GM23248 (cell line): ENCODE measurements at regions not wholly inside any gene's neighbourhood (a gene's known extent, or its start where the extent isn't known, plus 50 kb on each side); places are given as distances from the start of the nearest gene placed in this dataset.

ENCODE experiments used
- DNase-seq: peaks from one replicate; pipeline ENCODE4 v3.0.0-alpha.2; 2015
- H2AFZ ChIP-seq: fragments of 200-600 bp; sonication (generic); 2 replicates; pipeline ENCODE4 v1.6.1; 2016; ENCODE audit warnings: antibody characterized with exemption
- H3F3A ChIP-seq: fragments of 200-600 bp; sonication (generic); 2 replicates; pipeline ENCODE4 v1.6.1; 2016; ENCODE audit warnings: mild to moderate bottlenecking, antibody characterized with exemption, mixed run types; ENCODE audit not compliant: insufficient read depth
- H3K27ac ChIP-seq: fragments of 200-600 bp; sonication (generic); 2 replicates; pipeline ENCODE4 v1.5.1; 2016; ENCODE audit warnings: mild to moderate bottlenecking
- H3K27me3 ChIP-seq: fragments of 200-600 bp; sonication (generic); replicated peaks from 2 replicates; pipeline ENCODE4 v1.6.1; 2016; ENCODE audit warnings: mild to moderate bottlenecking; ENCODE audit not compliant: insufficient read depth
- H3K36me3 ChIP-seq: fragments of 200-600 bp; sonication (generic); 2 replicates; pipeline ENCODE4 v1.6.1; 2016; ENCODE audit warnings: low read depth, mild to moderate bottlenecking
- H3K4me1 ChIP-seq: fragments of 200-600 bp; sonication (generic); 2 replicates; pipeline ENCODE4 v1.6.1; 2016; ENCODE audit warnings: mild to moderate bottlenecking; ENCODE audit not compliant: insufficient read depth
- H3K4me2 ChIP-seq: fragments of 200-600 bp; sonication (generic); one replicate; pipeline ENCODE4 v1.6.1; 2016; ENCODE audit warnings: mild to moderate bottlenecking; ENCODE audit not compliant: unreplicated experiment
- H3K4me3 ChIP-seq: fragments of 200-600 bp; sonication (generic); 2 replicates; pipeline ENCODE4 v1.5.1; 2016; ENCODE audit warnings: mild to moderate bottlenecking
- H3K79me2 ChIP-seq: fragments of 200-600 bp; sonication (generic); 2 replicates; pipeline ENCODE4 v1.6.1; 2016; ENCODE audit warnings: mild to moderate bottlenecking; ENCODE audit not compliant: insufficient read depth
- H3K9ac ChIP-seq: fragments of 200-600 bp; sonication (generic); 2 replicates; pipeline ENCODE4 v1.6.1; 2016; ENCODE audit warnings: mild to moderate bottlenecking
- H3K9me2 ChIP-seq: fragments of 200-600 bp; sonication (generic); 2 replicates; pipeline ENCODE4 v1.6.1; 2016; ENCODE audit warnings: mixed run types, mild to moderate bottlenecking, moderate library complexity; ENCODE audit not compliant: insufficient read depth
- H3K9me3 ChIP-seq: fragments of 200-600 bp; sonication (generic); one replicate; pipeline ENCODE4 v1.6.1; 2017; ENCODE audit warnings: low read depth
- H4K20me1 ChIP-seq: fragments of 200-600 bp; sonication (generic); 2 replicates; pipeline ENCODE4 v1.6.0; 2016; ENCODE audit not compliant: insufficient read depth
- EZH2 ChIP-seq: fragments of 200-600 bp; sonication (generic); IDR thresholded peaks from 2 replicates; pipeline ENCODE4 v1.6.1; 2018; ENCODE audit warnings: antibody characterized with exemption, mild to moderate bottlenecking; ENCODE audit not compliant: insufficient read depth, poor library complexity, severe bottlenecking
- EZH2phosphoT487 ChIP-seq: fragments of 200-600 bp; sonication (generic); IDR thresholded peaks from 2 replicates; pipeline ENCODE4 v1.6.1; 2018; ENCODE audit warnings: antibody characterized with exemption, moderate library complexity, mild to moderate bottlenecking, low read depth; ENCODE audit not compliant: insufficient read depth
- WGBS, 2 experiments: methylation state at CpG; one replicate each; pipeline ENCODE4 v1.1.6; 2015 to 2017; ENCODE audit warnings: low lambda C conversion rate in 2 of 2, low coverage in 1 of 2; ENCODE audit errors: missing lambda C conversion rate in 2 of 2; 5-methylcytosine and 5-hydroxymethylcytosine counted together
- in situ Hi-C: fragments of 300-500 bp; cut with MboI; formaldehyde crosslinking; loops from 2 replicates; pipeline ENCODE4 v1.15.0; 2020

GRCh38 chr14:71225113-71225512 lies 317.9 kb downstream of the PCNX1 start:
- Histone ChIP-seq H3K4me1 (no peaks in the 10 kb centered on the region), H3K4me2 (no peak overlapping the region), H3K27ac (no peak overlapping the region), H3F3A (no peaks in the 10 kb centered on the region), H3K36me3 (no peaks in the 10 kb centered on the region), H4K20me1 (no peaks in the 10 kb centered on the region), H3K9ac (no peak overlapping the region), H3K9me3 (no peaks in the 10 kb centered on the region), H3K4me3 (no peak overlapping the region), H2AFZ (no peak overlapping the region), H3K27me3 (no peaks in the 10 kb centered on the region), H3K79me2 (no peaks in the 10 kb centered on the region), H3K9me2 (no peaks in the 10 kb centered on the region)
- DNase-seq: no peak
- no peak for TF ChIP-seq EZH2phosphoT487
- no peak for TF ChIP-seq EZH2
- WGBS, 2 experiments: 48 to 50% methylated on average over 2 of the region's 2 CpGs
- in situ Hi-C loops: no loop called here

- in situ Hi-C loops: no loop called here
- 76 to 77% methylated on average over 2 of the region's 2 CpGs for WGBS, 2 experiments
- DNase-seq: peak; percentile 10
Measured at GRCh38 chr14:71228711-71229110, 321.5 kb downstream of the PCNX1 start.

GRCh38 chr14:71229875-71230274 lies 322.6 kb downstream of the PCNX1 start:
- TF ChIP-seq EZH2: no peak
- no peak for TF ChIP-seq EZH2phosphoT487
- in situ Hi-C loops: no loop called here
- 79 to 80% methylated on average over 7 of the region's 7 CpGs for WGBS, 2 experiments

More at GRCh38 chr14:71228711-71229110, 321.5 kb downstream of the PCNX1 start:
- Histone ChIP-seq H2AFZ (no peak overlapping the region), H3F3A (no peaks in the 10 kb centered on the region), H3K4me2 (no peak overlapping the region), H3K27me3 (no peaks in the 10 kb centered on the region), H3K9me3 (no peaks in the 10 kb centered on the region), H3K4me1 (no peaks in the 10 kb centered on the region), H3K79me2 (no peaks in the 10 kb centered on the region), H3K9ac (no peak overlapping the region), H3K36me3 (no peaks in the 10 kb centered on the region), H3K9me2 (no peaks in the 10 kb centered on the region), H3K27ac (no peak overlapping the region), H4K20me1 (no peaks in the 10 kb centered on the region), H3K4me3 (no peak overlapping the region)
- no peak for TF ChIP-seq EZH2
- TF ChIP-seq EZH2phosphoT487: no peak

DNA sequence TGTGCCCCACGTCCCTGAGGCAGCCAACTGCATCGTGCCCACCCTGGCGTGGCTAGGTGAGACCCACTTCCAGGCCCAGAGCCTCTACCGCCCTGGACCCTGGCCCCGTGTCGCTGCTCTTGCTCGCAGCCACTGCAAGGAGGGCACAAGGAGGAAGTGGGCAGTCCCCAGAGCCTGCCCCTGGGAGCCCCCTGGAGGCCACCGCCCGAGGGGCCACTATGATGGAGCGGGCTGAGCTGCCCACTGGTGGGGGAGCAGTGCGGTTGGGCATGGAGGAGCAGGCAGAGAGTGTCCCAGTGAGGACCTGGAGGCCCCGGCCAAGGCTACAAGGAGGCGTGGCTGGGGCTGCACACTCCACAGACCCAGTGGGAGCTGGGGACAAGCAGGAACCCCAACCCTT lies 323.6 kb downstream of the PCNX1 start:
- no peak overlapping the region for H3K4me3 ChIP-seq
- H3K9me3 ChIP-seq: no peaks in the 10 kb centered on the region
- WGBS, 2 experiments: 84 to 92% methylated on average over 9 to 13 of the region's 13 CpGs
- H3K4me2 ChIP-seq: no peak overlapping the region
- no peak overlapping the region for H2AFZ ChIP-seq
- H3K9ac ChIP-seq: no peak overlapping the region
- no peaks in the 10 kb centered on the region for H3K4me1 ChIP-seq
- H3K9me2 ChIP-seq: no peaks in the 10 kb centered on the region
- no peaks in the 10 kb centered on the region for H3K79me2 ChIP-seq
- in situ Hi-C loops: no loop called here
- TF ChIP-seq EZH2 (no peak), EZH2phosphoT487 (no peak)
- DNase-seq: no peak
- H3F3A ChIP-seq: no peaks in the 10 kb centered on the region
- no peak overlapping the region for H3K27ac ChIP-seq
- no peaks in the 10 kb centered on the region for H3K36me3 ChIP-seq
- H3K27me3 ChIP-seq: no peaks in the 10 kb centered on the region
- H4K20me1 ChIP-seq: no peaks in the 10 kb centered on the region

More at GRCh38 chr14:71229875-71230274, 322.6 kb downstream of the PCNX1 start:
- no peaks in the 10 kb centered on the region for H3K36me3 ChIP-seq
- H3K27me3 ChIP-seq: no peaks in the 10 kb centered on the region
- no peak overlapping the region for H3K9ac ChIP-seq
- no peaks in the 10 kb centered on the region for H3K9me2 ChIP-seq
- DNase-seq: no peak
- H3K4me1 ChIP-seq: no peaks in the 10 kb centered on the region
- no peak overlapping the region for H3K4me2 ChIP-seq
- H3K79me2 ChIP-seq: no peaks in the 10 kb centered on the region
- H3K4me3 ChIP-seq: no peak overlapping the region
- no peaks in the 10 kb centered on the region for H4K20me1 ChIP-seq
- no peaks in the 10 kb centered on the region for H3F3A ChIP-seq
- no peak overlapping the region for H2AFZ ChIP-seq
- no peaks in the 10 kb centered on the region for H3K9me3 ChIP-seq
- H3K27ac ChIP-seq: no peak overlapping the region
